HFF-Myc (cell line): ENCODE measurements at regions not wholly inside any gene's neighbourhood (a gene's known extent, or its start where the extent isn't known, plus 50 kb on each side); places are given as distances from the start of the nearest gene placed in this dataset.

Experiments
- DNase-seq: peaks from one replicate; pipeline ENCODE4 v3.0.0-alpha.2; 2011; ENCODE audit warnings: low read depth; ENCODE audit errors: extremely low read depth
- H3K4me3 ChIP-seq: replicated peaks from 2 replicates; pipeline ENCODE4 v1.5.1; 2011; ENCODE audit warnings: low read depth, mild to moderate bottlenecking, control low read depth, low read length
- CTCF ChIP-seq: IDR thresholded peaks from 2 replicates; pipeline ENCODE4 v1.5.1; 2012; ENCODE audit warnings: mild to moderate bottlenecking, low read depth, low read length, control low read depth; ENCODE audit errors: missing control alignments

GRCh38 chr21:15566703-15567102 lies 163.1 kb upstream of the USP25 start:
- no peak overlapping the region for H3K4me3 ChIP-seq
- no peak for TF ChIP-seq CTCF
- DNase-seq = no peak

- no peak for TF ChIP-seq CTCF
- no peak for DNase-seq
- no peak overlapping the region for H3K4me3 ChIP-seq
Measured at GRCh38 chr21:15567191-15567590, 162.6 kb upstream of the USP25 start.

DNA sequence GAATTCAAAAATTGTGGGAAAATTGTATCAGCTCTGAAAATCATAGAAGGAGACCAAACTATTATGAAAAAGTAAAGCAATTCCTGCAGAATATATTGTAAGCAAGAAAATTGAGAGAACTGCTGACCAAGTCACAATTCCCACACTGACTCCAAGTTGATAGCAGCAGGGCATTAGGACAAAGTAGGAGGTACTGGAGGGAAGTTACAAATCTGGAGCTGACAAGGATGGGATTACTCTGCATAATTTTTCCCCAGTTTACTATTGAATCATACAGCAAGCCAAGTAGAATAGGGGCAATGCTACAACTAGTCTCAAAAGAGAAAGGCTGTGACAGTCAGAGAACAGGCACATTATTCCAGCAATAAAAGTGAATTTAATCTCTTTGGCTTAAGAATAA lies 161.3 kb upstream of the USP25 start:
- no peak for DNase-seq
- no peak overlapping the region for H3K4me3 ChIP-seq
- TF ChIP-seq CTCF = no peak

DNA sequence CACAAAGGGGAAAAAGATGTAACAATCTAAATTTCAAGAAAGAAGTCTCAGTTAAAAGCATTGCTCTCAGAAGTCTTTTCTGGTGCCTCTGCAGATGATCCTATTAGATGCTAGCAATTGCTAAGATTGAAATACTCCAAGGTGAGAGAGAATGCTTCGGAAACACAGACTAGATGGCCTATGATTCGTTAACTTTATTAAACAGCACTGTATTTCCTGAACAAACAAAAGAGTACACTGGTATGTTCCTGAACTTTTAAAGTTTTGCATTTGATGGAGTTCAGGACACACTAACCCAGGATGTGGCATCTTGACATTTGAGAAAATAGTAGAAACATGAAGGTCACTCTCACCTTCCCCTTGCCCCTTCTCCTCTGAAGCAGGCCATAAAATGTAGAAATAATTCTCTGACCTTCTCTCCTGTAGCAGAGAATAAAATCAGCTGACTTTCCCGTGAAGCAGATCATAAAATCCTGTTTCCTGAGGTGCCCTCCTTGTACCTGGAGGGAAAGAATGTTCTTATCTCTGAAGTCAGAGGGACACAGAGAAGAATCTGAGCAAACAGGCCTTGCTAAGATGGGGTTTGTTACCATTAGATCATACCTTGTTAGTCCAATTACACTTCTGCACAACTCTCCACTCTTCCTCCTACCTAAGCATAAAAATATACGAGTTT lies 142.9 kb upstream of the USP25 start:
- TF ChIP-seq CTCF = no peak
- DNase-seq = no peak
- H3K4me3 ChIP-seq = no peak overlapping the region

- peak; percentile 6 for DNase-seq
- no peak overlapping the region for H3K4me3 ChIP-seq
- TF ChIP-seq CTCF = peak; percentile 33
Measured at GRCh38 chr21:15592271-15592860, 137.4 kb upstream of the USP25 start.

DNA sequence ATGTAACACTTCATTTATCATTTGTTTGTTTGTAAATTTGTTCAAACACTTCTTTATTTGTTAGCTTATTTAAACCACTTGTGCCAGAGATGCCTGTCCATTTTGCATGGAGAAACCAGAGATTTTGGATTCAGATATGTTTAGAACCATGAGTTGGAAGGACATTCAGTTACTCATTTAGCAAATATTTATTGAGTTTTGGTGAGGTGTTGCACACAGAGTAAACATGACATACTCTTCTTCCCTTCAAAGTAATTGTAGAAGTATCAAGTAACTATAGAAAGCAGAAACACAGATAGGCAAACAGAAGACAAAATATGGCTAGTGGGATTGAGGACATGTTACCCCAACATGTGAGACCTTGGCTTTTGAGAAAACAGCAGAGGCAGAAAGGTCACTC lies 136.8 kb upstream of the USP25 start:
- TF ChIP-seq CTCF = no peak
- no peak overlapping the region for H3K4me3 ChIP-seq
- DNase-seq = no peak
